ENCODE measurements at regions not wholly inside any gene's neighbourhood (a gene's known extent, or its start where the extent isn't known, plus 50 kb on each side); places are given as distances from the start of the nearest gene placed in this dataset.

GRCh38 chr2:196284144-196284844, 112.9 kb upstream of the STK17B start:
- Histone ChIP-seq H3K36me3 (ENCODE audit: control insufficient read depth, insufficient read depth, low read length) (no peaks in the 10 kb centered on the region), H3K27me3 (ENCODE audit: control insufficient read depth, insufficient read depth, low read length) (no peaks in the 10 kb centered on the region), H3K9me3 (ENCODE audit: control insufficient read depth in 2 of 2, low read length in 2 of 2) (no peaks in the 10 kb centered on the region), H3K4me3 (ENCODE audit: low read depth, low read length) (peak overlapping the region; percentile 69), H3K4me1 (ENCODE audit: control insufficient read depth, insufficient read depth, low read length, poor library complexity, severe bottlenecking) (peaks cover 23% of the 10 kb centered on the region), H3K27ac (ENCODE audit: insufficient read depth, low read length, poor library complexity, severe bottlenecking) (no peak overlapping the region)
- peaks cover 0 to 2% (median 0%) of the 10 kb centered on the region in 7 donors for H3K9me3 Mint-ChIP-seq
- peaks cover 4% of the 10 kb centered on the region for H3K27me3 Mint-ChIP-seq
- no peak for ATAC-seq (ENCODE audit: low read depth in 2 of 2)
- peak overlapping the region in 3 of 4 donors; percentile 19 to 74 (median 65) for H3K4me3 Mint-ChIP-seq
- H3K27ac Mint-ChIP-seq: peak overlapping the region in 2 of 3 donors; percentile 22 to 44
- no peaks in the 10 kb centered on the region for H3K36me3 Mint-ChIP-seq
- DNase-seq: no peak
- H3K4me1 Mint-ChIP-seq: peaks cover 31 to 85% (median 54%) of the 10 kb centered on the region in 4 donors

GRCh38 chr2:196284866-196285557, 113.6 kb upstream of the STK17B start:
- no peaks in the 10 kb centered on the region for H3K27me3 ChIP-seq (ENCODE audit: control insufficient read depth, insufficient read depth, low read length)
- H3K4me3 ChIP-seq (ENCODE audit: low read depth, low read length): peak overlapping the region; percentile 69
- no peaks in the 10 kb centered on the region for H3K9me3 ChIP-seq (ENCODE audit: control insufficient read depth in 2 of 2, low read length in 2 of 2)
- Mint-ChIP-seq H3K9me3 (peaks cover 0 to 1% (median 0%) of the 10 kb centered on the region in 7 donors), H3K4me3 (peak overlapping the region in 3 of 4 donors; percentile 54 to 87 (median 74)), H3K4me1 (peaks cover 27 to 84% (median 54%) of the 10 kb centered on the region in 4 donors), H3K27me3 (peaks cover 4% of the 10 kb centered on the region), H3K27ac (peak overlapping the region in 2 of 3 donors; percentile 44 to 78), H3K36me3 (no peaks in the 10 kb centered on the region)
- H3K36me3 ChIP-seq (ENCODE audit: control insufficient read depth, insufficient read depth, low read length): no peaks in the 10 kb centered on the region
- no peak for DNase-seq
- H3K4me1 ChIP-seq (ENCODE audit: control insufficient read depth, insufficient read depth, low read length, poor library complexity, severe bottlenecking): peaks cover 31% of the 10 kb centered on the region
- H3K27ac ChIP-seq (ENCODE audit: insufficient read depth, low read length, poor library complexity, severe bottlenecking): no peak overlapping the region
- ATAC-seq (ENCODE audit: low read depth in 2 of 2): no peak

- H3K4me1 Mint-ChIP-seq: peaks cover 30 to 93% (median 67%) of the 10 kb centered on the region in 4 donors
Observed at GRCh38 chr2:196286821-196287220, 115.4 kb upstream of the STK17B start.

GRCh38 chr2:196287523-196287922, 116.1 kb upstream of the STK17B start:
- Histone ChIP-seq H3K27me3 (ENCODE audit: control insufficient read depth, insufficient read depth, low read length) (no peaks in the 10 kb centered on the region), H3K4me1 (ENCODE audit: control insufficient read depth, insufficient read depth, low read length, poor library complexity, severe bottlenecking) (peaks cover 51% of the 10 kb centered on the region), H3K4me3 (ENCODE audit: low read depth, low read length) (peak overlapping the region; percentile 61), H3K9me3 (ENCODE audit: control insufficient read depth in 2 of 2, low read length in 2 of 2) (no peaks in the 10 kb centered on the region), H3K27ac (ENCODE audit: insufficient read depth, low read length, poor library complexity, severe bottlenecking) (no peak overlapping the region), H3K36me3 (ENCODE audit: control insufficient read depth, insufficient read depth, low read length) (no peaks in the 10 kb centered on the region)
- peaks cover 30 to 92% (median 70%) of the 10 kb centered on the region in 4 donors for H3K4me1 Mint-ChIP-seq
- peak overlapping the region; percentile 37 to 68 (median 48) for H3K27ac Mint-ChIP-seq
- peaks cover 0 to 1% (median 0%) of the 10 kb centered on the region in 7 donors for H3K9me3 Mint-ChIP-seq
- no peak for ATAC-seq (ENCODE audit: low read depth in 2 of 2)
- H3K36me3 Mint-ChIP-seq: no peaks in the 10 kb centered on the region
- peaks cover 4% of the 10 kb centered on the region for H3K27me3 Mint-ChIP-seq
- no peak for DNase-seq
- peak overlapping the region; percentile 27 to 73 (median 62) for H3K4me3 Mint-ChIP-seq

More at GRCh38 chr2:196286821-196287220, 115.4 kb upstream of the STK17B start:
- ATAC-seq (ENCODE audit: low read depth in 2 of 2) (no peak), DNase-seq (no peak)
- H3K27ac ChIP-seq (ENCODE audit: insufficient read depth, low read length, poor library complexity, severe bottlenecking): no peak overlapping the region
- H3K9me3 Mint-ChIP-seq: peaks cover 0 to 1% (median 0%) of the 10 kb centered on the region in 7 donors
- peaks cover 47% of the 10 kb centered on the region for H3K4me1 ChIP-seq (ENCODE audit: control insufficient read depth, insufficient read depth, low read length, poor library complexity, severe bottlenecking)
- no peaks in the 10 kb centered on the region for H3K9me3 ChIP-seq (ENCODE audit: control insufficient read depth in 2 of 2, low read length in 2 of 2)
- H3K4me3 ChIP-seq (ENCODE audit: low read depth, low read length): peak overlapping the region; percentile 61
- H3K27me3 ChIP-seq (ENCODE audit: control insufficient read depth, insufficient read depth, low read length): no peaks in the 10 kb centered on the region
- H3K36me3 Mint-ChIP-seq: no peaks in the 10 kb centered on the region
- peak overlapping the region in 1 of 3 donors; percentile 26 for H3K27ac Mint-ChIP-seq
- peaks cover 4% of the 10 kb centered on the region for H3K27me3 Mint-ChIP-seq
- no peaks in the 10 kb centered on the region for H3K36me3 ChIP-seq (ENCODE audit: control insufficient read depth, insufficient read depth, low read length)
- peak overlapping the region in 2 of 4 donors; percentile 53 to 73 for H3K4me3 Mint-ChIP-seq

- Mint-ChIP-seq H3K27me3 (peaks cover 4% of the 10 kb centered on the region), H3K27ac (peak overlapping the region in 2 of 3 donors; percentile 68 to 72), H3K9me3 (peaks cover 0 to 1% (median 0%) of the 10 kb centered on the region in 7 donors), H3K4me1 (peaks cover 30 to 90% (median 72%) of the 10 kb centered on the region in 4 donors), H3K4me3 (peak overlapping the region; percentile 62 to 82 (median 72)), H3K36me3 (no peaks in the 10 kb centered on the region)
- no peaks in the 10 kb centered on the region for H3K27me3 ChIP-seq (ENCODE audit: control insufficient read depth, insufficient read depth, low read length)
- ATAC-seq (ENCODE audit: low read depth in 2 of 2) (peak in 1 of 2 donors; percentile 7), DNase-seq (peak in 1 of 3 donors; percentile 52)
- peaks cover 51% of the 10 kb centered on the region for H3K4me1 ChIP-seq (ENCODE audit: control insufficient read depth, insufficient read depth, low read length, poor library complexity, severe bottlenecking)
- peak overlapping the region; percentile 61 for H3K4me3 ChIP-seq (ENCODE audit: low read depth, low read length)
- H3K27ac ChIP-seq (ENCODE audit: insufficient read depth, low read length, poor library complexity, severe bottlenecking): no peak overlapping the region
- no peaks in the 10 kb centered on the region for H3K9me3 ChIP-seq (ENCODE audit: control insufficient read depth in 2 of 2, low read length in 2 of 2)
- no peaks in the 10 kb centered on the region for H3K36me3 ChIP-seq (ENCODE audit: control insufficient read depth, insufficient read depth, low read length)
Observed at GRCh38 chr2:196288006-196288538, 116.7 kb upstream of the STK17B start.

GRCh38 chr2:196289000-196289399, 117.6 kb upstream of the STK17B start:
- Mint-ChIP-seq H3K4me3 (peak overlapping the region; percentile 16 to 82 (median 72)), H3K27ac (peak overlapping the region; percentile 43 to 85 (median 72)), H3K9me3 (peaks cover 0 to 1% (median 0%) of the 10 kb centered on the region in 7 donors), H3K27me3 (peaks cover 4% of the 10 kb centered on the region), H3K36me3 (no peaks in the 10 kb centered on the region), H3K4me1 (peaks cover 28 to 84% (median 70%) of the 10 kb centered on the region in 4 donors)
- no peaks in the 10 kb centered on the region for H3K27me3 ChIP-seq (ENCODE audit: control insufficient read depth, insufficient read depth, low read length)
- H3K4me1 ChIP-seq (ENCODE audit: control insufficient read depth, insufficient read depth, low read length, poor library complexity, severe bottlenecking): peaks cover 51% of the 10 kb centered on the region
- no peaks in the 10 kb centered on the region for H3K9me3 ChIP-seq (ENCODE audit: control insufficient read depth in 2 of 2, low read length in 2 of 2)
- peak overlapping the region; percentile 58 for H3K27ac ChIP-seq (ENCODE audit: insufficient read depth, low read length, poor library complexity, severe bottlenecking)
- DNase-seq (peak in 1 of 3 donors; percentile 82), ATAC-seq (ENCODE audit: low read depth in 2 of 2) (peak; percentile 41 to 42)
- no peaks in the 10 kb centered on the region for H3K36me3 ChIP-seq (ENCODE audit: control insufficient read depth, insufficient read depth, low read length)
- H3K4me3 ChIP-seq (ENCODE audit: low read depth, low read length): peak overlapping the region; percentile 61

GRCh38 chr2:196290136-196290535, 118.8 kb upstream of the STK17B start:
- ATAC-seq (ENCODE audit: low read depth in 2 of 2) (no peak), DNase-seq (peak in 1 of 3 donors; percentile 46)
- H3K4me3 ChIP-seq (ENCODE audit: low read depth, low read length): no peak overlapping the region
- no peaks in the 10 kb centered on the region for H3K27me3 ChIP-seq (ENCODE audit: control insufficient read depth, insufficient read depth, low read length)
- peak overlapping the region; percentile 6 to 65 (median 38) for H3K4me3 Mint-ChIP-seq
- peaks cover 4% of the 10 kb centered on the region for H3K27me3 Mint-ChIP-seq
- H3K4me1 Mint-ChIP-seq: peaks cover 26 to 77% (median 65%) of the 10 kb centered on the region in 4 donors
- H3K27ac Mint-ChIP-seq: peak overlapping the region; percentile 48 to 85 (median 82)
- no peaks in the 10 kb centered on the region for H3K9me3 ChIP-seq (ENCODE audit: control insufficient read depth in 2 of 2, low read length in 2 of 2)
- peaks cover 46% of the 10 kb centered on the region for H3K4me1 ChIP-seq (ENCODE audit: control insufficient read depth, insufficient read depth, low read length, poor library complexity, severe bottlenecking)
- no peaks in the 10 kb centered on the region for H3K36me3 Mint-ChIP-seq
- no peaks in the 10 kb centered on the region for H3K36me3 ChIP-seq (ENCODE audit: control insufficient read depth, insufficient read depth, low read length)
- no peak overlapping the region for H3K27ac ChIP-seq (ENCODE audit: insufficient read depth, low read length, poor library complexity, severe bottlenecking)
- peaks cover 0 to 1% (median 0%) of the 10 kb centered on the region in 7 donors for H3K9me3 Mint-ChIP-seq
